H1 (cell line): ENCODE measurements at regions not wholly inside any gene's neighbourhood (a gene's known extent, or its start where the extent isn't known, plus 50 kb on each side); places are given as distances from the start of the nearest gene placed in this dataset.

Source experiments
- CTCF ChIA-PET: fragments of 300-600 bp; sonication (Branson Sonifier 250); formaldehyde crosslinking; loops from one replicate; lab custom pipeline; 2021; ENCODE audit not compliant: partially characterized antibody; lab: Charles Lee
- POLR2A ChIA-PET: fragments of 300-600 bp; sonication (Branson Sonifier 250); formaldehyde crosslinking; loops from one replicate; lab custom pipeline; 2021; ENCODE audit warnings: inconsistent platforms; ENCODE audit not compliant: partially characterized antibody; lab: Charles Lee
- DNase-seq, 2 experiments: peaks; one replicate each; pipeline versions ENCODE4 v3.0.0 to v3.0.0-alpha.2; 2010 to 2022; ENCODE audit warnings: low spot score in 2 of 2, low read depth in 1 of 2, mixed read lengths in 1 of 2
- FAIRE-seq: peaks from 2 replicates; lab custom pipeline; 2011; peaks lifted over from hg19 to GRCh38; lab: Jason Lieb, UNC
- H2AFZ ChIP-seq: 2 replicates; pipeline ENCODE4 v1.8.1; 2012; ENCODE audit warnings: low read length, inconsistent platforms
- H2AK5ac ChIP-seq: 2 replicates; pipeline ENCODE4 v1.6.1; 2013; ENCODE audit warnings: low read depth, low read length
- H2BK120ac ChIP-seq: replicated peaks from 2 replicates; pipeline ENCODE3; 2013; ENCODE audit warnings: low read depth, low read length, inconsistent platforms
- H2BK12ac ChIP-seq: 2 replicates; pipeline ENCODE4 v1.6.1; 2013; ENCODE audit warnings: low read depth, low read length
- H2BK15ac ChIP-seq: 2 replicates; pipeline ENCODE4 v1.6.1; 2013; ENCODE audit warnings: low read length
- H2BK20ac ChIP-seq: 2 replicates; pipeline ENCODE4 v1.6.1; 2013; ENCODE audit warnings: low read length
- H2BK5ac ChIP-seq: 2 replicates; pipeline ENCODE4 v1.6.1; 2013; ENCODE audit warnings: low read depth, low read length
- H3K14ac ChIP-seq: 2 replicates; pipeline ENCODE4 v1.6.1; 2013; ENCODE audit warnings: inconsistent platforms; ENCODE audit not compliant: insufficient read length
- H3K18ac ChIP-seq: 2 replicates; pipeline ENCODE4 v1.6.1; 2013; ENCODE audit warnings: low read length; ENCODE audit errors: extremely low read depth
- H3K23ac ChIP-seq: 2 replicates; pipeline ENCODE4 v1.6.1; 2013; ENCODE audit warnings: inconsistent platforms; ENCODE audit not compliant: insufficient read length
- H3K23me2 ChIP-seq: 2 replicates; pipeline ENCODE4 v1.6.1; 2013; ENCODE audit warnings: low read depth, low read length
- H3K27ac ChIP-seq: 2 replicates; pipeline ENCODE4 v1.6.1; 2011; ENCODE audit warnings: low read depth, low read length, inconsistent platforms
- H3K27me3 ChIP-seq, 4 experiments: replicated peaks in 1 of 4; 1 replicate in 1 of 4; 2 replicates in 3 of 4; pipeline versions ENCODE4 v1.6.1 to v1.8.1; 2011 to 2013; ENCODE audit warnings: low read length in 3 of 4, mild to moderate bottlenecking in 3 of 4, inconsistent platforms in 2 of 4, mixed read lengths in 2 of 4, moderate library complexity in 1 of 4; ENCODE audit not compliant: control insufficient read depth in 3 of 4, insufficient read depth in 3 of 4; ENCODE audit errors: extremely low read depth in 1 of 4
- H3K36me3 ChIP-seq, 4 experiments: 2 replicates each; pipeline versions ENCODE4 v1.6.1 to v1.8.1; 2011 to 2013; ENCODE audit warnings: mild to moderate bottlenecking in 4 of 4, low read length in 3 of 4, moderate library complexity in 2 of 4, control low read depth in 1 of 4, inconsistent platforms in 1 of 4; ENCODE audit not compliant: insufficient read depth in 4 of 4, control insufficient read depth in 2 of 4
- H3K4ac ChIP-seq: replicated peaks from 2 replicates; pipeline ENCODE3; 2013; ENCODE audit warnings: low read length, low read depth, mixed read lengths, inconsistent platforms; ENCODE audit not compliant: insufficient read length
- H3K4me1 ChIP-seq, 4 experiments: replicated peaks in 1 of 4; 1 replicate in 1 of 4; 2 replicates in 3 of 4; pipeline versions ENCODE4 v1.6.1 to v1.8.1; 2011 to 2013; ENCODE audit warnings: low read length in 3 of 4, inconsistent platforms in 2 of 4, mixed read lengths in 1 of 4; ENCODE audit not compliant: insufficient read depth in 4 of 4, control insufficient read depth in 3 of 4
- H3K4me2 ChIP-seq, 2 experiments: 2 replicates each; pipeline versions ENCODE4 v1.6.1 to v1.8.1; 2011 to 2013; ENCODE audit warnings: low read depth in 2 of 2, low read length in 2 of 2, control low read depth in 1 of 2, inconsistent platforms in 1 of 2, mild to moderate bottlenecking in 1 of 2; ENCODE audit not compliant: insufficient read depth in 1 of 2
- H3K4me3 ChIP-seq, 4 experiments: fragments of 200-600, 300-600 bp in 1 of 4; sonication (generic), shearing (Covaris generic), sonication (Bioruptor Twin) in 1 of 4; 2 replicates each; pipeline versions ENCODE4 v1.5.1 to v1.8.1; 2011 to 2016; ENCODE audit warnings: low read length in 4 of 4, low read depth in 3 of 4, control low read depth in 2 of 4, inconsistent platforms in 2 of 4, mild to moderate bottlenecking in 2 of 4, mixed read lengths in 1 of 4, moderate library complexity in 1 of 4; ENCODE audit not compliant: insufficient read depth in 2 of 4; ENCODE audit errors: extremely low read depth in 1 of 4
- H3K56ac ChIP-seq: replicated peaks from 2 replicates; pipeline ENCODE3; 2013; ENCODE audit warnings: low read depth, mild to moderate bottlenecking, mixed read lengths, low read length, inconsistent platforms; ENCODE audit not compliant: insufficient read length
- H3K79me1 ChIP-seq: 2 replicates; pipeline ENCODE4 v1.6.1; 2013; ENCODE audit warnings: low read depth, low read length, control low read depth
- H3K79me2 ChIP-seq, 2 experiments: 2 replicates each; pipeline versions ENCODE4 v1.6.1 to v1.8.1; 2012 to 2013; ENCODE audit warnings: low read length in 2 of 2, mild to moderate bottlenecking in 2 of 2, inconsistent platforms in 1 of 2; ENCODE audit not compliant: insufficient read depth in 2 of 2, control insufficient read depth in 1 of 2
- H3K9ac ChIP-seq, 4 experiments: replicated peaks in 1 of 4; 1 replicate in 1 of 4; 2 replicates in 3 of 4; pipeline versions ENCODE4 v1.6.1 to v1.8.1; 2011 to 2013; ENCODE audit warnings: low read depth in 3 of 4, low read length in 3 of 4, control low read depth in 2 of 4, mild to moderate bottlenecking in 2 of 4, moderate library complexity in 2 of 4, inconsistent platforms in 1 of 4; ENCODE audit errors: extremely low read depth in 1 of 4
- H3K9me3 ChIP-seq, 2 experiments: 2 replicates each; pipeline versions ENCODE4 v1.6.1 to v1.8.1; 2012 to 2013; ENCODE audit warnings: mild to moderate bottlenecking in 2 of 2, moderate library complexity in 2 of 2, control low read depth in 1 of 2, inconsistent platforms in 1 of 2, low read depth in 1 of 2, low read length in 1 of 2, mixed read lengths in 1 of 2; ENCODE audit not compliant: insufficient read depth in 2 of 2
- H4K20me1 ChIP-seq, 2 experiments: replicated peaks in 1 of 2; 2 replicates each; pipeline versions ENCODE3 to v1.8.1; 2011 to 2013; ENCODE audit warnings: inconsistent platforms in 2 of 2, low read length in 2 of 2, mild to moderate bottlenecking in 1 of 2; ENCODE audit not compliant: insufficient read depth in 2 of 2, control insufficient read depth in 1 of 2
- H4K5ac ChIP-seq: 2 replicates; pipeline ENCODE4 v1.6.1; 2013; ENCODE audit warnings: low read length, low read depth, mixed read lengths, inconsistent platforms; ENCODE audit not compliant: insufficient read length
- H4K8ac ChIP-seq: 2 replicates; pipeline ENCODE4 v1.8.0; 2013; ENCODE audit warnings: mild to moderate bottlenecking, moderate library complexity, low read length, inconsistent platforms; ENCODE audit not compliant: insufficient read depth; ENCODE audit errors: extremely low read depth
- H4K91ac ChIP-seq: replicated peaks from 2 replicates; pipeline ENCODE3; 2013; ENCODE audit warnings: low read length, mixed read lengths, inconsistent platforms; ENCODE audit not compliant: insufficient read length
- BACH1 ChIP-seq: IDR thresholded peaks from 2 replicates; pipeline ENCODE4 v1.6.1; 2012; ENCODE audit warnings: low read length, improper control_type of control experiment
- FOSL1 ChIP-seq: IDR thresholded peaks from 2 replicates; pipeline ENCODE4 v1.6.1; 2011; ENCODE audit warnings: mild to moderate bottlenecking, low read depth, low read length, moderate library complexity; ENCODE audit not compliant: insufficient read depth
- NANOG ChIP-seq: IDR thresholded peaks from 2 replicates; pipeline ENCODE4 v1.6.1; 2011; ENCODE audit warnings: low read length, low read depth, mild to moderate bottlenecking, inconsistent platforms; ENCODE audit not compliant: insufficient read depth, poor library complexity, severe bottlenecking
- RFX5 ChIP-seq: IDR thresholded peaks from 2 replicates; pipeline ENCODE4 v1.6.1; 2011; ENCODE audit warnings: low read depth, low read length, improper control_type of control experiment, borderline replicate concordance
- RNF2 ChIP-seq: fragments of 200-900, 300-1000 bp; sonication (generic); IDR thresholded peaks from 2 replicates; pipeline ENCODE4 v1.7.1; 2016; ENCODE audit warnings: borderline replicate concordance, low read depth, mild to moderate bottlenecking, antibody characterized with exemption, low read length; ENCODE audit not compliant: poor library complexity, severe bottlenecking; ENCODE audit errors: missing control alignments
- SP4 ChIP-seq: IDR thresholded peaks from 2 replicates; pipeline ENCODE4 v1.6.1; 2012; ENCODE audit warnings: low read length, inconsistent platforms
- ZNF274 ChIP-seq: IDR thresholded peaks from 2 replicates; pipeline ENCODE4 v1.7.0; 2012; ENCODE audit warnings: low read length, borderline replicate concordance; ENCODE audit errors: extremely low read depth
- WGBS, 2 experiments: shearing (Covaris generic) in 1 of 2; methylation state at CpG; one replicate each; pipeline versions ENCODE4 v1.1.6 to v1.1.7; 2013 to 2015; ENCODE audit warnings: low lambda C conversion rate in 2 of 2, mixed read lengths in 2 of 2, inconsistent platforms in 1 of 2, low coverage in 1 of 2, missing lambda C conversion rate in 1 of 2; ENCODE audit not compliant: insufficient replicate concordance in 2 of 2, insufficient coverage in 1 of 2, insufficient read length in 1 of 2; ENCODE audit errors: extremely low coverage in 1 of 2, missing lambda C conversion rate in 1 of 2; 5-methylcytosine and 5-hydroxymethylcytosine counted together

DNA sequence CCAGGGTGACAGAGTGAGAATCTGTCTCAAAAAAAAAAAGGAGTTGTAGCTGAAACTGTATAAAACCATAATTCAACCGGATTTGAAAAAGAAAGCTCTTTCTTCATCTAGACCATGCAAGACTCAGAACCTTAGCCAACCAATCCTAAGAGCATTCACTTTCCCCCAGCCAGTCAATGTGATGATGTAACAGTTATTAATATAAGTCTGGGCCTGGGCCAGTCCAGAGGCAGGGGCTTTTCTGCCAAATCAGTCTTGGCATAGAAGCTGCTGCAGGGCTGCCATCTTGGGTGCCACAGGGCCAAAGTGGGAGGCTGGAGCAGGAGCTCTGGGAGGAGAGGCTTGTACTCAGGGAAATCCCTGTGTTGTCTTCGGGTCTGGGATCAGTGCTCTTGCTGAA, 288.4 kb downstream of the CLIC5 start:
- ChIA-PET CTCF (interaction anchor here (0.7 to 1.8 kb wide), 5 partner anchors 13 to 204 kb away, joined by 3 to 8 read pairs (median 4); no protein-coding TSS in a partner anchor), POLR2A (no interaction called here)
- H3K9me3 ChIP-seq = no peaks in the 10 kb centered on the region
- DNase-seq = no peak
- no peak overlapping the region for H3K56ac ChIP-seq
- no peak overlapping the region for H4K8ac ChIP-seq
- no peak overlapping the region for H2BK12ac ChIP-seq
- no peak overlapping the region for H3K23ac ChIP-seq
- no peak overlapping the region for H3K14ac ChIP-seq
- no peak overlapping the region for H3K4ac ChIP-seq
- no peaks in the 10 kb centered on the region for H3K27me3 ChIP-seq
- no peak overlapping the region for H3K4me2 ChIP-seq
- H2BK5ac ChIP-seq = no peak overlapping the region
- no peak overlapping the region for H2BK15ac ChIP-seq
- WGBS, 2 experiments = 89% methylated on average over 2 of the region's 2 CpGs; no CpG with 5 or more reads in 1 of the 2 experiments
- H2BK120ac ChIP-seq = no peak overlapping the region
- H2BK20ac ChIP-seq = no peak overlapping the region
- H3K23me2 ChIP-seq = no peaks in the 10 kb centered on the region
- H4K5ac ChIP-seq = no peak overlapping the region
- no peaks in the 10 kb centered on the region for H3K4me1 ChIP-seq
- H3K18ac ChIP-seq = no peak overlapping the region
- no peak overlapping the region for H3K9ac ChIP-seq
- no peak for FAIRE-seq
- H3K79me2 ChIP-seq = no peaks in the 10 kb centered on the region
- H2AFZ ChIP-seq = no peak overlapping the region
- H3K27ac ChIP-seq = no peak overlapping the region
- no peak overlapping the region for H3K4me3 ChIP-seq
- no peak overlapping the region for H2AK5ac ChIP-seq
- H4K91ac ChIP-seq = no peak overlapping the region
- no peaks in the 10 kb centered on the region for H3K36me3 ChIP-seq
- no peaks in the 10 kb centered on the region for H4K20me1 ChIP-seq
- H3K79me1 ChIP-seq = no peaks in the 10 kb centered on the region
- TF ChIP-seq NANOG (no peak), RFX5 (no peak), ZNF274 (no peak), RNF2 (no peak), SP4 (no peak), FOSL1 (no peak), BACH1 (no peak)
